Right lung (tissue), 2 donors: ENCODE measurements at regions not wholly inside any gene's neighbourhood (a gene's known extent, or its start where the extent isn't known, plus 50 kb on each side); places are given as distances from the start of the nearest gene placed in this dataset.

Experiments
- DNase-seq, 2 donors: peaks; one replicate each; pipeline ENCODE4 v3.0.0-alpha.2; 2013

DNA sequence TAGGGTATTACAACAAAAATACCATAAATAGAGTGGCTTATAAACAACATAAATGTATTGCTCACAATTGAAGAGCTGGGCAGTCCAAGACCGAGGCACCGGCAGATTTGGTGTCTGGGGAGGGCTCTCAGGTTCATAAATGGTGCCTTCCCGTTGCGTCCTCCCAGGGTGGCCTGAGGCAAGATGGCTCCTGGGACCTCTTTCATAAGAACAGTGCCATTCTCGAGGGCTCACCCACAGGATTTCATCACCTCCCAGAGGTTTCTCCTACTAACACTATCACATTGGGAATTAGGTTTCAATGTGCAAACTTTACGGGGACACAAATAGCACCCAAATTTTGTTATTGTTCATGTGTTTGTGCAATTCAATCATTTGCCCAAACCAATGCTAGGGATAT is 793.5 kb upstream of the HS6ST1 start:
- no peak for DNase-seq

DNA sequence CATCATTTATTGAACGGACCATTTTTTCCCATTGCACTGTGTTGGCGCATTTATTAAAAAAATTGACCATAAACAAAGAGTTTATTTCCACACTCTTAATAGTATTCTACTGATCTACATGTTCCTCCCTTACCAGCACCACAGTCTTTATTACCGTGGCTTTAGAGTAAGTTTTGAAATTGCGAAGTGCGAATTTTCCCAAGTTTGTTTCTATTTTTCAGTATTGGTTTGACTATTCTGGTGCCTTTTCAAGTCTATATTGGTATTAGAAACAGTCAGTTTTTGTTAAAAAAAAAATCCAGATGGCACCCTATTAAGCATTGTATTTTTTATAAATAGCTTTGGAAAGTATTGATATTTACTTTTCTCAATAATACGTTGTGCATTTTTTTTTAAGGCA is 795.1 kb upstream of the HS6ST1 start:
- no peak for DNase-seq

DNA sequence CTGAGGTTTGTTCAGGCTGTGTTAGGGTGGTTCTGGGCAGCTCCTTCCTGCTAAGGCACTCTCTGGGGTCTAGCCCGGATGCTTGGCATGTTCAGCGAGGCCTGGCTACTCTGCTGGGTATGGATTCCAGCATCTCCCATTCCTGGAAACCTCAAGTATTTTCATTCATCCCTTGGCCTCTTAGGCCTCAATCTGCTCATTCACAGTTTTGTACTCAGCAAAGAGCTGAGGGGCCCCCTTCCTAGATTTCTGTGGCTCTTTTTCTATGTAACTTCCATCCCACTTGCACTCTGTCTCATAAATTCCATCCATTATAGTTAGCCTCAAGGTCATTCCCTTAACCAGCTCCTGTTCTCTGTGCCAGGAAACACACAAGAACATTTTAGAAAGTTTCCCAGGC is 798.8 kb upstream of the HS6ST1 start:
- no peak for DNase-seq

DNA sequence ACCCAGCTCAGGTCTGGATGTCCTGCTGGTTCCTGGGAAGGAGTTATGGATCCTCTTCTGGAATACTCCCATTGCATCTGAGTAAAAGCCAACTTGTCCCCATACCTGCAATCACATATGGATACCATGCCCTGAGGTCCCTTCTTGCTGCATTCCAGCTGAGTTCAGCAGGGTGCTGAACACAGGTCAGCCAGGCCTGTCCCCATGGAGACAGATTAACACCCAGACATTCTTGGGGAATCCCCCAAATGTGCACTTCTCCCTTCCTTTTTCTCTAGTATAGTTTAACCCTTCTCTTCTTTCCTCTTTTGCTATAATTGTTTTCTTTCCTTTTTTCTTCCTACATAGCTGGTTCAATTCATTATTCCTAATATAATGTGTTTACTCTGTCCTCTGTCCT is 799.6 kb upstream of the HS6ST1 start:
- DNase-seq = no peak

DNA sequence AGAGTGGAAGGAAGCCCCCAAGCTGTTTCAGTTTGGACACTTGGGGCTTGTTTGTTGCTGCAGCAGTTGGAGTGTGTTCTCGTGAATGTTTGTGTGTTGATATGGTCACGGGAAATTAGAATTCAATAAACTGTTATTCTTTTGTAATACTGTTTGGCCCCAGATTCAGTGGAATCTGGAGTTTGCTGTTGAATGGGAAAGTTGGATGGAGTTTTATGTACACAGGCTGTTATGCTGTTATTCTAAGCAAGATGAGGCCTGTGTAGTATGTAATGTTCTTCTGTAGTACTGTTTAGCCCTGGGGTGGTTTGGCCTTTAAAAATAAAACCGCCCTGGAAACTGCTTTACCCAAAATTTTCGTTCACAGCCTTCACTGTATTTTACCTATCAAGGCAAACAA is 810.4 kb upstream of the HS6ST1 start:
- DNase-seq = no peak

DNA sequence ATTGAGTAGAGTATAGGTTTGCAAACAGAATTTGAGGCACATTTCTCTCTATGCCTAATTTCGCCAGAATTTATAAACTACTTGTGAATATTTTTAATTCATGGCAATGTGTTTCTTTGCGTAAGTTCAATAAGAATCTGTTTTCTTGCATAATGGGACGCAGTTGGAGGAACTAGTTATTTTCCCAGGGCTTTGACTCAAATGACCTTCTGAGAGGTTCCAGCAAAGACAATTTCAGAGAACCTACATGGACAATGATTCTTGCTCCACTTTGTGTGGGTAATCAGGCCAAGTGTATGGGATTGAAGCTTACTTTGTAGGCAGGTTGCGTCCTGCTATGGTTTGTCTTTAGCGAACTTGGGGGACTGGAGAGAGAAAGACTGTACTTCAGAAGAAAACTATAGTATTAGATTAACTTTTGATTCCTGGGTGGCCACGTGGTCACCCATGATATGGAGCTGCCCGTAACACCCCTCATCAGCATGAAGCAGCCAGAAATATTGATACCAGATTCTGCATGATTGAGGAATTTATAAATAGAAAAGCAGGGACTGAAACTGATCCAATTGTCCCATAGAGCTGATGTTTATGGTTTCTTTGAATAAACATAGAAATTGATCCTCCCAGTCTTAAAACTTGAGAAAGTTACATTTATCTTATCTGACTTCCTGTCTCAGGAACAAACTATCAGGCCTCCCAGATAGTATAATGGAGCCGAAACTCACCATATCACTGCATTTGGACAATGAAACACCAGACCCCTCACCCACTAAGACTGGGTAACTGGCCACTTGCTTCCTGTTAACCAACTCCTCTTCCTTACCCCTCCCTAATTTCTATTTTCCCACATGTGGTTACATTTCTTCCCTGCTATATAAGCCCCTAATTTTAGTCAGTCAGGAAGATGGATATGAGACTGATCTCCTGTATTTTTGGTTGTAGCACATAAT is 815.3 kb upstream of the HS6ST1 start:
- no peak for DNase-seq

DNA sequence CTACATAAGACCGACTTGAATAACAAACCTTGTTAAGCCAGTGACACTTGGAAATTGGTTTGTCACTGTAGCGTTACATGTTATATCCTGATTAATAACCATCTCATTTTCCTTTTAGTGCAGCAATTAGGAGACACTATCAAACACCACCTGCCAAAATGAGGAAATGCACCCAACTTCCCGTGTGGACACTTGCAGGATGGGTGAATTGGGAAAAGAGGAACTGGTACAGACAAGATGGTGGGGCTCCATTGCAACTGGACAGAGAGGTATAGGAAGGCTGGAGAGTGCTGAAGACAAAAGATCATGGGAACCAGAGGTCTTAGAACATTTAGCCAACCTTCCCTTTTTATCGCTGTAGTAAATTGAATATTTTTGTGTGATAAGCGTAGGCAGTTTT is 816.3 kb upstream of the HS6ST1 start:
- DNase-seq = no peak

DNA sequence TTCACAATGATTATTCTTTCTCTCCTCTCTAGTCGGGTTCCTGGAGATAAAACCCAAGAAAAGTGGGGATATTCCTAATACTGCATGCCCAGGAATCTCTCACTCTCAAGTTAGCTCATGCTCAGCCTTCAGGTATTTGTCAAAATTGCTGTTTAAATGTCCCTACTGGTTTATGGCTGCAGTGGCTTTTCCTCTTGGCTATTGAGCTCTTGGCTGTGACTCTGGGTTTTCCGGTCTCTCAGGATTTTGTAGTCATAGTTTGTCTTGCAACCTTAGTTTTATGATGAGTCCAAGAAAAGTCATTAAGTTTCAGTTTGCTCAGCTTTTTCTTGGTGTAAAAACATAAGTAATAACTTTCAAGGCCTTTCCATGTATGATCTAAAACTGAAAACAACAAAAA is 820.7 kb upstream of the HS6ST1 start:
- DNase-seq = no peak

DNA sequence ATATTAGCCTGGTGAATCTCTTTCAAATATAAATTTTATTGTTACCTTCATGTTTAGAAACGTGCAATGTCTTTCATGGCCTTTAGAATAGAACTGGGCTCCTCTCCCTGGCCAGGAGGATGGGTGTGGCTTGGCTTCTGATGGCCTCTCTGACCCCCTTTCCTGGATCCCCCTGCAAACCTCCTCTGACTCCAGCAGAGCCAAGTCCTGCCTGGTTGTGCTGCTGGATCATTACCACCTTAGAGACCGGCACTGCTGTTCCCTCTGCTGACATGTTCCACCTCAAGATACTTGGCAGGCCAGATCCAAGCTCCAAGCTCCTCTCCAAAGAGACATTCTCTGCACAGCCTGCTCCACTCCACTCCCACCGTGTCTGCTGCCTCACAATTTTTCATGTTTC is 823.8 kb upstream of the HS6ST1 start:
- no peak for DNase-seq

DNA sequence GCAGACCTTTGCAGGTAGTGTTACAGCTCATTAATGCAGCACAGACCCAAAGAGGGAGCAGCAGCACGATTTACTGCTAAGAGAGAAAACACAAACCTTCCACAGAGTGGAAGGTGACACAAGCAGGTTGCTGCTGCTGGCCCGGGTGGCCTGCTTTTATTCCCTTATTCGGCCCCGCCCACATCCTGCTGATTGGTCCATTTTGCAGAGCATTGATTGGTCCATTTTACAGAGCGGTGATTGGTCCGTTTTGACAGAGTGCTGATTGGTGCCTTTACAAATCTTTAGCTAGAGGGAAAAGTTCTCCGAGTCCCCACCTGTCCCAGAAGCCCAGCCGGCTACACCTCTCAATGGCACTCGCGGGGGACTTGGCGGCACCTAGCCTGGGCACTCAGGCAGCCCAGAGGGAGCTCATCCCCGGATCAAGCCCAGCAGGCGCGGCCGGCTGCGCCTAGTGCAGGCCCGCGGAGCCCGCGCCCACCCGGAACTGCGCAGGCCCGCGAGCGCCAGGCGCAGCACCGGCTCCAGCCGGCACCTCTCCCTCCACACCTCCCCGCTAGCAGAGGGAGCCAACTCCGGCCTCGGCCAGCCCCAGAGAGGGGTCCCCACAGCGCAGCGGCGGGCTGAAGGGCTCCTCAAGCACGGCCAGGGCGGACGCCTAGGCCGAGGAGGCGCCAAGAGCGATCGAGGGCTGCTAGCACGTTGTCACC is 825.6 kb upstream of the HS6ST1 start:
- DNase-seq = no peak

DNA sequence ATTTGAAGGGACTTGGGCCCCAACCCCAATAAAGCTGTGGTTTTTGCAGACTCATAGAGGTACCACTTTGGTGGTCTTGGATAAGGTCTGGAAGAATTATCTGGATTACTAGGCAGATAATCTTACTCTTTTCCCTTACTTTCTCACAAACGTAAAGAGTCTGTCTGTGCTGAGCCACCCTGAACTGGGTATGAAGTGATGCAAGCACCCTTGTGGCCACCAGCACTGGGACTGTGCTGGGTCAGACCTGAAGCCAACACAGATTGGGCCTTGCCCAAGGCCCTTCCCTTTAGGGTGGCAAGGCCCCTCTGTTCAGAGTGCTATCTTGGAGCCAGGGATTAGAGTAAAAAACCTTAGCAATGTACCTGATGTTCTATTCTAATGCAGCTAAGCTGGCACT is 827.0 kb upstream of the RAB6C start:
- no peak for DNase-seq

DNA sequence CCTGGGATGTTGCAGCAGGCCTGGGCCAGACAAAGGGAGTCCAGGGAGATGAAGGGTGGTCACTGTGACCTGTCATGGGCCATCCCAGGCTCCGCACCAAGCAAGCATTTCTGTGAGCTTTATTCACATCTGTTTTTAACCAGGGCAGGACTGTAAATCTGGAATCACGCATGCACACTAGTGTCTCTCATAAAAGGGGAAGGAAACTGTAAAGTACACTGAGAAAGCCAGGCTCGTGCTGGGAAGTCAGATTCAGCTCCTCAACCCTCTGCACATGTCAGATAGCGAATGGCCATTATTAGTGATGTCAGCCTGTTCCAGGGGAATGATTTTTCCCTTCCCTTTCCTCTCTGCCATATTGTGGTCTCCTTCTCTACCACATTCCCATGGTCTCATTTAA is 818.6 kb upstream of the RAB6C start:
- DNase-seq = no peak

DNA sequence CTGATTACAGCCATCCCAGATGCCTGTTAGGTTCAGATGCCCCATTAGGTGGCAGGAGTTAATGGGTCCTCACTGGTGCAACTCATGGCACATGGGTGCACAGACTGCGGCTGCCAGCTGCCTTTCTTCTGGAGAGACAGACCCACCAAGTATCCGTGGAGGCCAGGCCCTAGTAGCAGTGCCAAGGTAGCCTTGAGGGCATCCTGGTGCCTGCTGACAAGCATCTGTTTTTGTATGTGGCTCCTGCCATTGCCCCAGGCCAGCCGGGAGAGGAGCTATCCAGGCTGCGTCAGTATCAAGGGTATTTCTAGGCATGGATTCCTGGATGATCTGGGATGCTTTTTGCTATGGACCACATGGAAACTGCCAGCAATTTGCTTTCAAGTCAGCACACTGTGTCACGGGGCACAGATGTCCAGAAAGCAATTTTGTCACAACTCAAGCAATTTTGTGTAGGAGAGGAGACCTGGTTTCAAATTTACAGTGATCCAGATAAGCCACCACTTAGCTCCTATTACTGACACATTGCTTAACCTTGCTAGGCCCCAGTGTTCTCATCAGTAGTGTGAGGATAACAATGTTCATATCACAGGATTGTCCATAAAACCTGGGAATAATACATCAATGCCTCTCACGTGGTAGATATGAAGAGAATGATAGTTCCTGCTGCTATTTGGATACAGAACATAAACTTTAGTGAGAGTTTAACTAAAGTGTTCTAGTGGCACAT is 815.1 kb upstream of the RAB6C start:
- DNase-seq = no peak

DNA sequence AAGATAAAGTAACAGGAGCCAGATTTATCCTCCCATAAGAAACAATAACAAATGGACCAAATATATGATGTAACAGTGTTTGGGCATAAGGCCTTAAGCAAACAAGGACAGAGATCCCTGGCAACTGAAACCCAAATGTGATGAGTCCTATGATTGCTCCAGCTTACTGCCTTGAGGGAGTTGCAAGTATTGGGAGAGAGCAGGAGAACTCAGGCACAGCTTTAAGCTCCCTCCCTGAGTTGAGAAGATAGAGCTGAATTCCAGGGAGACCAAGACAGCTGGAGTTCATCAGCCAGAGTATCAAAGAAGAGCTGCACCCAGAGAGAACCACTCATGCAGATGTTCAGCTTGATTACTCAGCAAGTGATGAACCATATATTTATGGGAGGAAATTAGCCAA is 814.5 kb upstream of the RAB6C start:
- no peak for DNase-seq

DNA sequence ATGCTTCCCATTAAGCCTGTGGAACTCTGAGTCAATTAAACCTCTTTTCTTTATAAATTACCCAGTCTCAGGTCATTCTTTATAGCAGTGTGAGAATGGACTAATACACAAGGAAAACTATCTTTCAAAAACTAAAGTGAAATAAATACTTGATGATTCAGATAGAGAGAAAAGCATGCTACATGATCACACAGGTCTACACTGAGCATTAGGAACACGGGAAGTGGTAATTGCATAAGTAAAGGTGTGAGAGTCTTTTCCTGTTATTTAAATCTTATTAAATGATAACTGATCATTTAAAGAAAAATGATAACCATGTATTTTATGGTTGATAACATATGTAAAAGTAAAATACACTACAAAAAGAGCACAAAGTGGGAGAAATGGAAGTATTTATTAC is 812.0 kb upstream of the RAB6C start:
- no peak for DNase-seq

DNA sequence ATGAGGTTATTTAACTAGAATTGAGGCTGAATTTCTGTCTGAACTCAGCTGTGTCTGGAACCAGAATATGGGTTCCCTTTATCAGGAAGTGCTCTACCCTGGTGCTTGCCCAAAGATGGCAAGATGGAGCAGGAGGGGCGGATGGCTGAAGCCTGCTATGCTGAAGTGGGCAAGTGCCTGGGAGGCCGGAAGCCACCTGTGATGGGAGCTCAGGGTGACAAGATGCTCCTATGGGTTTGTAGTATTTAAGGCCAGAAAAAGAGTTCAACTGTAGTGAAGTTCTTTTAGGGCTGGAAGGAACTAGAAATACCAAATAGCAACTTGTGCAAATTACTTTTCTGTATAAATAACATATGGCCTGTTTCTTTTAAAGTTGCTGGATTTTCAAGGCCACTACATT is 808.9 kb upstream of the RAB6C start:
- DNase-seq = no peak

DNA sequence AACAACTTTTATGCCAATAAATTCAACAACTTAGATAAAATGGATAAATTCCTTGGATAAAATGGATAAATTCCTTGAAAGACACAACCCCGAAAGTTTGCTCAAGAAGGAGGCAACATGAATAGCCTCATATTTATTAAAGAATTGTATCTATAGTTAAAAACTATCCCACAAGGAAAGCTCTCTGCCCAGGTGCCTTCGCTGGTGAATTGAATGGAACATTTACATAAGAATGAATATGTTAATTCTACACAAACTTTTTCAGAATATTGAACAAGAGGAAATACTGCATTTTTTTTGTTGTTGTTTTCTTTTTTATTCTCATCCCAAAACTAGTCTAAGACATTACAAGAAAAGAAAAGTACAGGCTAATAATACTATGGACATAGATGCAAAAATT is 805.3 kb upstream of the RAB6C start:
- DNase-seq = no peak

DNA sequence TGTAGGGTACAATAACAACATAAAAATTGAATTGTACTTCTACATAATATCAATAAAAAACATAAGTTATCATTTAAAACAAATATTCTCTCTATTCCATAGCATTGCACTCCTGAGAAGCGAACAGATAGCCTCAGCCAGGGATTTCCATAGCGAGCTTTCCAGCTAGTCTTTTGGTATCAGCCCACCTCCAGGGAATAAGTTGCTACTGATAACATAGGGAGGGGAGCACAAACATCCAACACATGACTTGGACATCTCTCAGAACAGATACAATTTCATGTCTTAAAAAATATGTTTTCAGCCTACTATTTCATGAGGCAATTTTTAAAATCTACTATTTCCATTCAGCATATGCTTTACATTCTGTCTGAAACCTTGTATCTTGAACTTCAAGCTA is 804.4 kb upstream of the RAB6C start:
- no peak for DNase-seq

DNA sequence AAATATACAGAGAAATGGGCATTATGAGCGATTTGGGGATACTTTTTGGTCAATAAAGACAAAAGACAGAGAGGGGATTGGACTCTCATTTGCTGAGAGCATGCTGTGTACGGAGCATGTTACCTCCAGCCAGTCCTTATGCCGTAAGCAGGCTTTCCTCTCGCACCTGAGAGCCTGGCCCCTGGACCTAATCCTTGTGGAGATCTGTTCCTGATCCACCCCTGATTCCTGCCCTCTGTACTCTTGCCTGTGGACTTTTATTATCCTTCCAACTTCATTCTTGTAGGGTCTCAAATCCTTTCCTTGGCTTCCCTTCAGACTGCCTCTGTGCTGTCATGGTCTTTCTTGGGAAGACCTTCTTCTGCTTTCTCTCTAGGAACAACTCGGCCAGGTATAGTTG is 803.1 kb upstream of the RAB6C start:
- DNase-seq = no peak

DNA sequence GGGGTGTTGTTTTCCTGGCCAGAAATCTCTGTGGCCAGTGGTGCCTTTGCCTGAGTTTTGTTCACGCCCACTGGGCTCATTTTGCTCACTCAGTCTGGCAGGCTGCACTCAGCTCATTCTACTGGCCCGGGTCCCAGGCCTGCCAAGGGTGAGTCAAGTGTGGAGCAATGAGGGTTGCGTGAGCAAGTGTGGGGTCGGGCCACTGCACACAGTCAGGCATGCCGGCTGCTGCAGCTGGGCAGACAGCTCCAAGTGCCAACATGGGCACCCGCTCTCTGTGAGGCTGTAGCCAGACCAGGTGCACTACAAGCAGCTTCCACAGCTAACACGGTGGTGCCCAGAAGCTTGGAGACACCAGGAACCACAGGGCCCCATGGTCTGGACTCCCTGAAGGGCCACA is 801.1 kb upstream of the RAB6C start:
- DNase-seq = no peak

DNA sequence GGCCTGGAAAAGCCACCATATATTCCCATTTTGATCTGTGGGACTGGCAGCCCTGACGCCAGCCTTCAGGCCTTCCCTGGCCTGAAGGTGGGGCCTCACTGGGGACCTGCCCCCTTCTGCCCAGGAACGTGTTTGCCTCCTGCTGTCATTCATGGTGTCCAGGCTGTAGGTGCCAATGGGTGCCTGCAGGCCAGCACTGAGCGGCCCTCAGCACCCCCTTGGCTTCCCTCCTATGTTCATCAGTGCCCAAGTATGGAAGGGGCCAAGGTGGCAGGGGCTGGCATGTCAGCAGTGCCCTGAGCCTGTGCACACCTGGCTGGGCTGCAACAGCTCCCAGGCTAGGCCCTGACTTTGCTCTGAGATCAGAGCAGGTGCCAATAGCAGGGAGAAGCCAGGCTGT is 800.3 kb upstream of the RAB6C start:
- DNase-seq = no peak

DNA sequence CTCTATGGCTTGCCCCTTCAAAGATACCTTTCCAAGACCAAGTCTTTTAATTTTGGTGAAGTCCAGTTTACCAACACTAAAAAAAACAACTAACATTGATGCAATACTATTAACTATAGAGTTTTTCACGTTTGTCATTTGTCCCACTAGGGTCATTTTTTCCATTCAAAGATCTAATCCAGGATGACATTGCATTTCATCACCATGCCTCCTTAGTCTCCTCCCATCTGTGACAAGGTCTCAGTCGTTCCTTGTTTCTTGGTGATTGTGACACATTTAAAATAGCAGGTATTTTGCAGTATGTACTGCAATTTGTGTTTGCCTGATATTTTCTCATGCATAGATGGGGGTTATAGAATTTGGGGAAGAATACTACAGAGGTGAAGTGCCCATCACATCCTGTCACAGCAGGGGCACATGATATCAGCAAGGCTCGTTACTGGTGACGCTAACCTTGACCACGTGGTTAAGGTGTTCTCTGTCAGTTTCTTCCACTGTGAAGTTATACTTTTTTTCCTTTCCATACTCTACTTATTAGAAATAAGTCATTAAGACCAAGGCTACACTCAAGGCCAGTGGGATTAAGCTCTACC is 799.2 kb upstream of the RAB6C start:
- DNase-seq = no peak
